NT2/D1 (cell line): ENCODE measurements at regions not wholly inside any gene's neighbourhood (a gene's known extent, or its start where the extent isn't known, plus 50 kb on each side); places are given as distances from the start of the nearest gene placed in this dataset.

ENCODE experiments used
- YY1 ChIP-seq: IDR thresholded peaks from 2 replicates; pipeline ENCODE4 v1.6.1; 2011; ENCODE audit not compliant: insufficient read length, insufficient read depth
- ZNF274 ChIP-seq: IDR thresholded peaks from 2 replicates; pipeline ENCODE4 v1.6.1; 2011; ENCODE audit warnings: mild to moderate bottlenecking, low read depth, low read length

DNA sequence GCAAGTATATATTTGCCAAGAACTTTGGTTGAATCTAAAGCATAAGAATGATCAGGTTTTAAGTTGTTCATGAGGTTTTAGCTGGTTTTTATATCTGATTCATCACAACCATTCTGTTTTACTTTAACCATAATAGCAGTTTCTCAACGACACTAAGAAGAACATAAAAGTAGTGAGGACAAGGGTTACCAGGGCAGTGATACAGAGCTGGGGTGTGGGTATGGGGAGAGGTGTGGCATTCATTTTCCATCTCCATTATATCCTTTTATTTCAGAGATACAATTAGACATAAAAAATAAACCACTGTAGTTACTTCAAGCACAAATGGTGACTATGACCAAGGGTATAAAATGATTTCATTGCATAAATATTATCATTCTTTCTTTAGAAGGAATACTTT is 149.8 kb upstream of the STEAP4 start:
- no peak for TF ChIP-seq YY1
- TF ChIP-seq ZNF274: no peak
